GM21515 (cell line): ENCODE measurements at regions not wholly inside any gene's neighbourhood (a gene's known extent, or its start where the extent isn't known, plus 50 kb on each side); places are given as distances from the start of the nearest gene placed in this dataset.
"Not testable (repeated sequence)": the region's sequence is repeated elsewhere in the genome, so short reads cannot be mapped to it uniquely, and the experiment has no call there.

Source experiments
- ATAC-seq: cut with Tn5 transposase; IDR thresholded peaks from one replicate; pipeline ENCODE4 v1.9.1; 2021; ENCODE audit not compliant: unreplicated experiment

- no peak for ATAC-seq
These were observed 51.3 kb upstream of the EGFL6 start for GRCh38 chrX:13518126-13518525.

- no peak for ATAC-seq
These were observed 54.0 kb upstream of the EGFL6 start for GRCh38 chrX:13515211-13515930.

GRCh38 chrX:13511944-13512330, 57.5 kb upstream of the EGFL6 start:
- no peak for ATAC-seq

- no peak for ATAC-seq
These were observed 58.0 kb upstream of the EGFL6 start for GRCh38 chrX:13511241-13511943.

GRCh38 chrX:13507893-13508292, 61.5 kb upstream of the EGFL6 start:
- ATAC-seq = no peak

- ATAC-seq = no peak
These were observed 62.8 kb upstream of the EGFL6 start for GRCh38 chrX:13506574-13506973.

GRCh38 chrX:13502590-13502989, 66.8 kb upstream of the EGFL6 start:
- no peak for ATAC-seq

- no peak for ATAC-seq
These were observed 69.7 kb upstream of the EGFL6 start for GRCh38 chrX:13499736-13500135.

GRCh38 chrX:13498238-13498637, 71.2 kb upstream of the EGFL6 start:
- no peak for ATAC-seq

- no peak for ATAC-seq
These were observed 74.2 kb upstream of the EGFL6 start for GRCh38 chrX:13495232-13495631.

GRCh38 chrX:13494562-13494961, 74.8 kb upstream of the EGFL6 start:
- ATAC-seq = no peak

GRCh38 chrX:13493659-13494058, 75.7 kb upstream of the EGFL6 start:
- no peak for ATAC-seq

GRCh38 chrX:13492286-13492685, 77.1 kb upstream of the EGFL6 start:
- no peak for ATAC-seq

- no peak for ATAC-seq
These were observed 78.3 kb upstream of the EGFL6 start for GRCh38 chrX:13491061-13491460.

GRCh38 chrX:13489454-13489853, 79.9 kb upstream of the EGFL6 start:
- ATAC-seq = no peak

GRCh38 chrX:13487731-13488505, 81.5 kb upstream of the EGFL6 start:
- ATAC-seq = no peak

- ATAC-seq = no peak
These were observed 84.2 kb upstream of the EGFL6 start for GRCh38 chrX:13485167-13485566.

GRCh38 chrX:13483773-13484172, 85.6 kb upstream of the EGFL6 start:
- no peak for ATAC-seq

GRCh38 chrX:13482746-13483541, 86.5 kb upstream of the EGFL6 start:
- ATAC-seq = no peak

GRCh38 chrX:13480780-13481179, 88.6 kb upstream of the EGFL6 start:
- ATAC-seq = not testable (repeated sequence)

GRCh38 chrX:13479452-13479813, 90.0 kb upstream of the EGFL6 start:
- ATAC-seq = no peak
